ENCODE measurements at regions not wholly inside any gene's neighbourhood (a gene's known extent, or its start where the extent isn't known, plus 50 kb on each side); places are given as distances from the start of the nearest gene placed in this dataset.
"Not testable (repeated sequence)": the region's sequence is repeated elsewhere in the genome, so short reads cannot be mapped to it uniquely, and the experiment has no call there.

DNA sequence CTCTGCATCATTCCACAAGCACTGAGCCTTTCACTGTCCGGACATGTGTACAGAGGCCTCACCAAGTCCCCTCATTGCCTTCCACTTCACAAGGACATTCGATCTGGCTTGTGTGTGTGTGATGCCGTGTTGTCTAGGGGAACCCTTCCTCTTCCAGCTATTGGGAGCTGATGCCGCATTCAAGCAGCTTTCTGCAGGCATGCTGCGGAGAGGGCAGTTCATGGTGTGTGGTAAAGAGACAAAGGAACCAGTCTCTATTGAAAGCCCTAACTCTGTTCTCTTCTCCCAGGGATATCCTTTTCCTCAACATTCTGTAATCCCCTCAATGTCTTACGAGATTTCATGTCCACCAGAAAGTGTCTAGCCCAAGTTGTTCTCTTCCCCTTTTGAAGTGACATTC lies 141.6 kb downstream of the ALOX5 start:
- H3K9me3 ChIP-seq (ENCODE audit: low read depth), result no peaks in the 10 kb centered on the region
- TF ChIP-seq, protein P1, sequence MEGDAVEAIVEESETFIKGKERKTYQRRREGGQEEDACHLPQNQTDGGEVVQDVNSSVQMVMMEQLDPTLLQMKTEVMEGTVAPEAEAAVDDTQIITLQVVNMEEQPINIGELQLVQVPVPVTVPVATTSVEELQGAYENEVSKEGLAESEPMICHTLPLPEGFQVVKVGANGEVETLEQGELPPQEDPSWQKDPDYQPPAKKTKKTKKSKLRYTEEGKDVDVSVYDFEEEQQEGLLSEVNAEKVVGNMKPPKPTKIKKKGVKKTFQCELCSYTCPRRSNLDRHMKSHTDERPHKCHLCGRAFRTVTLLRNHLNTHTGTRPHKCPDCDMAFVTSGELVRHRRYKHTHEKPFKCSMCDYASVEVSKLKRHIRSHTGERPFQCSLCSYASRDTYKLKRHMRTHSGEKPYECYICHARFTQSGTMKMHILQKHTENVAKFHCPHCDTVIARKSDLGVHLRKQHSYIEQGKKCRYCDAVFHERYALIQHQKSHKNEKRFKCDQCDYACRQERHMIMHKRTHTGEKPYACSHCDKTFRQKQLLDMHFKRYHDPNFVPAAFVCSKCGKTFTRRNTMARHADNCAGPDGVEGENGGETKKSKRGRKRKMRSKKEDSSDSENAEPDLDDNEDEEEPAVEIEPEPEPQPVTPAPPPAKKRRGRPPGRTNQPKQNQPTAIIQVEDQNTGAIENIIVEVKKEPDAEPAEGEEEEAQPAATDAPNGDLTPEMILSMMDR (IDR thresholded peaks at IDR 0.05), result no peak
- no peak for TF ChIP-seq EZH2phosphoT487 (IDR thresholded peaks at IDR 0.05)
- TF ChIP-seq EZH2 (IDR thresholded peaks at IDR 0.05), result no peak
- H3K27me3 Mint-ChIP-seq (ENCODE audit: insufficient read depth, low read depth), result peaks cover 2% of the 10 kb centered on the region
- peaks cover 20% of the 10 kb centered on the region for H3K4me1 Mint-ChIP-seq
- H3K9me3 Mint-ChIP-seq, result peaks cover 2% of the 10 kb centered on the region
- no peaks in the 10 kb centered on the region for H3K27me3 ChIP-seq
- H2AFZ ChIP-seq (replicated peaks), result no peak overlapping the region
- H3K27ac Mint-ChIP-seq, result no peak overlapping the region
- no peak overlapping the region for H3K9ac ChIP-seq
- peaks cover 11% of the 10 kb centered on the region for H3K4me1 ChIP-seq
- H3K4me3 ChIP-seq, result no peak overlapping the region
- no peak overlapping the region for H3K27ac ChIP-seq
- H3K4me2 ChIP-seq, result peak overlapping the region; percentile 20
- peak; percentile 55 for DNase-seq (ENCODE audit: low spot score)
- no peaks in the 10 kb centered on the region for H4K20me1 ChIP-seq (ENCODE audit: low read depth)
- no peaks in the 10 kb centered on the region for H3K79me2 ChIP-seq (ENCODE audit: low read depth)
- no peaks in the 10 kb centered on the region for H3F3A ChIP-seq (ENCODE audit: low read depth)
- H3K36me3 Mint-ChIP-seq, result peaks cover 2% of the 10 kb centered on the region
- H3K4me3 Mint-ChIP-seq, result no peak overlapping the region
- H3K36me3 ChIP-seq, result no peaks in the 10 kb centered on the region

- Histone ChIP-seq H3K9ac (no peak overlapping the region), H4K20me1 (ENCODE audit: low read depth) (no peaks in the 10 kb centered on the region), H3K27me3 (no peaks in the 10 kb centered on the region), H2AFZ (replicated peaks) (no peak overlapping the region), H3K36me3 (no peaks in the 10 kb centered on the region), H3K4me1 (peaks cover 11% of the 10 kb centered on the region), H3K4me3 (no peak overlapping the region), H3K79me2 (ENCODE audit: low read depth) (no peaks in the 10 kb centered on the region), H3K9me3 (ENCODE audit: low read depth) (no peaks in the 10 kb centered on the region), H3K27ac (no peak overlapping the region), H3F3A (ENCODE audit: low read depth) (no peaks in the 10 kb centered on the region), H3K4me2 (no peak overlapping the region)
- no peak for TF ChIP-seq EZH2 (IDR thresholded peaks at IDR 0.05)
- TF ChIP-seq, protein P1 (IDR thresholded peaks at IDR 0.05), result no peak
- TF ChIP-seq EZH2phosphoT487 (IDR thresholded peaks at IDR 0.05), result no peak
- H3K27me3 Mint-ChIP-seq (ENCODE audit: insufficient read depth, low read depth), result peaks cover 4% of the 10 kb centered on the region
- H3K4me1 Mint-ChIP-seq, result peaks cover 20% of the 10 kb centered on the region
- H3K9me3 Mint-ChIP-seq, result peaks cover 2% of the 10 kb centered on the region
- H3K4me3 Mint-ChIP-seq, result no peak overlapping the region
- no peak overlapping the region for H3K27ac Mint-ChIP-seq
- no peak for DNase-seq (ENCODE audit: low spot score)
- peaks cover 4% of the 10 kb centered on the region for H3K36me3 Mint-ChIP-seq
These were observed 140.6 kb downstream of the ALOX5 start for GRCh38 chr10:45514291-45515270.

DNA sequence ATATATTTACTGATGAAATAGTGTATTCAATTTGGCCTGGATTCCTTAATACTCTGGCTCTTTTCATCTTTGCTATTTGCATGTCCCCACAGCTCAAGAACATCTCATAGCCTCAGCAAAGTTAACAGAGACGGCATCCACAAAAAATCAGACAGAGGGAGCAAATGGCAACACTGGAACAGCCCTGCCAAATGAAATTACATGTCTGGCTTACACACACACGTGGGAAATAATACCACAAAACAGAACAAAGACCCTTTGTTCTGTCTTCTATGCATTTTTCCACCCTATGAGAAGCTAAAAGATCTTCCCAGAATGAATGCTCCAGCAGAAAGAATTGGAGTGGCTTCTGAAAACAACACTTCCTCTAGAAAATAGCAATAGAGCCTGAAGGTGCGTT lies 139.5 kb downstream of the ALOX5 start:
- TF ChIP-seq, protein P1 (IDR thresholded peaks at IDR 0.05), result no peak
- no peak for TF ChIP-seq EZH2 (IDR thresholded peaks at IDR 0.05)
- no peak for TF ChIP-seq EZH2phosphoT487 (IDR thresholded peaks at IDR 0.05)
- H3K79me2 ChIP-seq (ENCODE audit: low read depth), result no peaks in the 10 kb centered on the region
- no peak overlapping the region for H3K4me3 ChIP-seq

GRCh38 chr10:45511926-45512325 lies 137.9 kb downstream of the ALOX5 start:
- H3K4me1 Mint-ChIP-seq, result peaks cover 20% of the 10 kb centered on the region
- not testable (repeated sequence) for H3K4me2 ChIP-seq; H3K36me3 Mint-ChIP-seq; H3K27ac ChIP-seq; H3K4me3 Mint-ChIP-seq; H3K79me2 ChIP-seq (ENCODE audit: low read depth); H3K4me3 ChIP-seq; H4K20me1 ChIP-seq (ENCODE audit: low read depth); H3K9ac ChIP-seq; H3F3A ChIP-seq (ENCODE audit: low read depth); H3K36me3 ChIP-seq; H3K27me3 ChIP-seq; DNase-seq (ENCODE audit: low spot score); H3K9me3 Mint-ChIP-seq; H3K9me3 ChIP-seq (ENCODE audit: low read depth); H2AFZ ChIP-seq (replicated peaks); H3K27ac Mint-ChIP-seq; H3K27me3 Mint-ChIP-seq (ENCODE audit: insufficient read depth, low read depth)
- peaks cover 11% of the 10 kb centered on the region for H3K4me1 ChIP-seq

More for the DNA sequence above, 139.5 kb downstream of the ALOX5 start:
- H3K9me3 ChIP-seq (ENCODE audit: low read depth), result no peaks in the 10 kb centered on the region
- no peaks in the 10 kb centered on the region for H3F3A ChIP-seq (ENCODE audit: low read depth)
- H3K9ac ChIP-seq, result no peak overlapping the region
- H3K4me1 Mint-ChIP-seq, result peaks cover 20% of the 10 kb centered on the region
- no peak overlapping the region for H3K4me2 ChIP-seq
- H2AFZ ChIP-seq (replicated peaks), result no peak overlapping the region
- no peaks in the 10 kb centered on the region for H3K27me3 ChIP-seq
- no peak for DNase-seq (ENCODE audit: low spot score)
- peaks cover 11% of the 10 kb centered on the region for H3K4me1 ChIP-seq
- peaks cover 4% of the 10 kb centered on the region for H3K27me3 Mint-ChIP-seq (ENCODE audit: insufficient read depth, low read depth)
- no peak overlapping the region for H3K4me3 Mint-ChIP-seq
- H4K20me1 ChIP-seq (ENCODE audit: low read depth), result no peaks in the 10 kb centered on the region
- peaks cover 4% of the 10 kb centered on the region for H3K36me3 Mint-ChIP-seq
- no peaks in the 10 kb centered on the region for H3K36me3 ChIP-seq
- H3K27ac Mint-ChIP-seq, result no peak overlapping the region
- H3K27ac ChIP-seq, result no peak overlapping the region
- peaks cover 2% of the 10 kb centered on the region for H3K9me3 Mint-ChIP-seq

Data from neural progenitor cell (in vitro differentiated cells).